ENCODE measurements at regions not wholly inside any gene's neighbourhood (a gene's known extent, or its start where the extent isn't known, plus 50 kb on each side); places are given as distances from the start of the nearest gene placed in this dataset.

- H3K27me3 Mint-ChIP-seq (ENCODE audit: low read depth in 3 of 3): peaks cover 0 to 2% (median 0%) of the 10 kb centered on the region in 3 donors
- no peaks in the 10 kb centered on the region for H3K79me2 ChIP-seq (ENCODE audit: insufficient read depth, low read length)
- no peak overlapping the region for H2AFZ ChIP-seq (ENCODE audit: insufficient read depth, low read depth, low read length, poor library complexity, severe bottlenecking)
- intact Hi-C loops (cut with micrococcal nuclease): no loop called here
- H3K4me3 ChIP-seq (replicated peaks in 1 of 3; ENCODE audit: low read depth in 2 of 3, low read length in 3 of 3): no peak overlapping the region
- no peak for DNase-seq
- no peaks in the 10 kb centered on the region for H3K9me3 ChIP-seq (replicated peaks in 1 of 2; ENCODE audit: control insufficient read depth in 1 of 2, insufficient read depth in 1 of 2, low read length in 2 of 2)
- H3K4me3 Mint-ChIP-seq: no peak overlapping the region
- no CpG with 5 or more reads among the region's 2 CpGs for WGBS (ENCODE audit: insufficient coverage)
- no peaks in the 10 kb centered on the region for H3K36me3 ChIP-seq (replicated peaks in 1 of 2; ENCODE audit: control insufficient read depth in 1 of 2, insufficient read depth in 2 of 2, low read length in 2 of 2)
- H3K9ac ChIP-seq (ENCODE audit: insufficient read depth, low read length, poor library complexity, severe bottlenecking): no peak overlapping the region
- no peak overlapping the region for H3K27ac Mint-ChIP-seq
- no peak overlapping the region for H3K27ac ChIP-seq (ENCODE audit: low read depth in 1 of 2, low read length in 2 of 2)
- H3K4me1 Mint-ChIP-seq: no peaks in the 10 kb centered on the region
- TF ChIP-seq, protein P1, sequence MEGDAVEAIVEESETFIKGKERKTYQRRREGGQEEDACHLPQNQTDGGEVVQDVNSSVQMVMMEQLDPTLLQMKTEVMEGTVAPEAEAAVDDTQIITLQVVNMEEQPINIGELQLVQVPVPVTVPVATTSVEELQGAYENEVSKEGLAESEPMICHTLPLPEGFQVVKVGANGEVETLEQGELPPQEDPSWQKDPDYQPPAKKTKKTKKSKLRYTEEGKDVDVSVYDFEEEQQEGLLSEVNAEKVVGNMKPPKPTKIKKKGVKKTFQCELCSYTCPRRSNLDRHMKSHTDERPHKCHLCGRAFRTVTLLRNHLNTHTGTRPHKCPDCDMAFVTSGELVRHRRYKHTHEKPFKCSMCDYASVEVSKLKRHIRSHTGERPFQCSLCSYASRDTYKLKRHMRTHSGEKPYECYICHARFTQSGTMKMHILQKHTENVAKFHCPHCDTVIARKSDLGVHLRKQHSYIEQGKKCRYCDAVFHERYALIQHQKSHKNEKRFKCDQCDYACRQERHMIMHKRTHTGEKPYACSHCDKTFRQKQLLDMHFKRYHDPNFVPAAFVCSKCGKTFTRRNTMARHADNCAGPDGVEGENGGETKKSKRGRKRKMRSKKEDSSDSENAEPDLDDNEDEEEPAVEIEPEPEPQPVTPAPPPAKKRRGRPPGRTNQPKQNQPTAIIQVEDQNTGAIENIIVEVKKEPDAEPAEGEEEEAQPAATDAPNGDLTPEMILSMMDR (IDR thresholded peaks at IDR 0.05): no peak
- no peaks in the 10 kb centered on the region for H4K20me1 ChIP-seq (ENCODE audit: insufficient read depth, low read length)
- no peaks in the 10 kb centered on the region for H3K4me1 ChIP-seq (ENCODE audit: control insufficient read depth in 1 of 2, insufficient read depth in 2 of 2, low read length in 2 of 2)
- no peak overlapping the region for H3K4me2 ChIP-seq (replicated peaks; ENCODE audit: extremely low read depth, low read length, poor library complexity, severe bottlenecking)
- H3K27me3 ChIP-seq (ENCODE audit: control insufficient read depth in 2 of 2, insufficient read depth in 2 of 2, low read length in 2 of 2): no peaks in the 10 kb centered on the region
- H3K9me3 Mint-ChIP-seq: peaks cover 0 to 6% (median 2%) of the 10 kb centered on the region in 7 donors
- no peaks in the 10 kb centered on the region for H3K36me3 Mint-ChIP-seq
These were observed 480.4 kb downstream of the PLPP3 start for GRCh38 chr1:56098946-56099345.

DNA sequence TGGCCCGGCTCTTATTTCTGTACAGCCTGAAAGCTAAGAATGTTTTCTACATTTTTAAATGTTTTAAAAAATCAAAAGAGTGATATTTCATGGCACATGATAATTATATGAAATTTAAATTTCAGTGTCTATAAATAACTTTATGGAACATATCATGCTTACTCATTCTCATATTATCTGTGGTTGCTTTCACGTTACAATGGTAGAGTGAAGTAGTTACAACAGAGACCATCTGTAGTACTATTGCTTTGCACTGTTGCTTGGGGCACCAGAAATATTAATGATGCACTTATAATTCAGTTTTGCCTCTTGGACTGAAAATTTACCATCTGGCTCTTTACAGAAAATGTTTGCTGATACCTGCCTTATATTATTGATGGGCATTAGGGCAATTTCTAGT lies 481.6 kb downstream of the PLPP3 start:
- Histone ChIP-seq H3K27me3 (ENCODE audit: control insufficient read depth in 2 of 2, insufficient read depth in 2 of 2, low read length in 2 of 2) (no peaks in the 10 kb centered on the region), H2AFZ (ENCODE audit: insufficient read depth, low read depth, low read length, poor library complexity, severe bottlenecking) (no peak overlapping the region), H3K9me3 (replicated peaks in 1 of 2; ENCODE audit: control insufficient read depth in 1 of 2, insufficient read depth in 1 of 2, low read length in 2 of 2) (no peaks in the 10 kb centered on the region), H3K79me2 (ENCODE audit: insufficient read depth, low read length) (no peaks in the 10 kb centered on the region), H4K20me1 (ENCODE audit: insufficient read depth, low read length) (no peaks in the 10 kb centered on the region), H3K4me1 (ENCODE audit: control insufficient read depth in 1 of 2, insufficient read depth in 2 of 2, low read length in 2 of 2) (no peaks in the 10 kb centered on the region), H3K27ac (ENCODE audit: low read depth in 1 of 2, low read length in 2 of 2) (no peak overlapping the region), H3K9ac (ENCODE audit: insufficient read depth, low read length, poor library complexity, severe bottlenecking) (no peak overlapping the region), H3K4me2 (replicated peaks; ENCODE audit: extremely low read depth, low read length, poor library complexity, severe bottlenecking) (no peak overlapping the region), H3K36me3 (replicated peaks in 1 of 2; ENCODE audit: control insufficient read depth in 1 of 2, insufficient read depth in 2 of 2, low read length in 2 of 2) (no peaks in the 10 kb centered on the region), H3K4me3 (replicated peaks in 1 of 3; ENCODE audit: low read depth in 2 of 3, low read length in 3 of 3) (no peak overlapping the region)
- no CpG with 5 or more reads among the region's 2 CpGs for WGBS (ENCODE audit: insufficient coverage)
- Mint-ChIP-seq H3K9me3 (peaks cover 0 to 3% (median 0%) of the 10 kb centered on the region in 7 donors), H3K36me3 (no peaks in the 10 kb centered on the region), H3K27ac (no peak overlapping the region), H3K4me3 (no peak overlapping the region), H3K4me1 (no peaks in the 10 kb centered on the region), H3K27me3 (ENCODE audit: low read depth in 3 of 3) (peaks cover 0 to 4% (median 0%) of the 10 kb centered on the region in 3 donors)
- no peak for DNase-seq
- TF ChIP-seq, protein P1 (IDR thresholded peaks at IDR 0.05): no peak
- intact Hi-C loops (cut with micrococcal nuclease): no loop called here

Measured in CD14-positive monocyte (primary cell).